ENCODE measurements at regions not wholly inside any gene's neighbourhood (a gene's known extent, or its start where the extent isn't known, plus 50 kb on each side); places are given as distances from the start of the nearest gene placed in this dataset.

DNA sequence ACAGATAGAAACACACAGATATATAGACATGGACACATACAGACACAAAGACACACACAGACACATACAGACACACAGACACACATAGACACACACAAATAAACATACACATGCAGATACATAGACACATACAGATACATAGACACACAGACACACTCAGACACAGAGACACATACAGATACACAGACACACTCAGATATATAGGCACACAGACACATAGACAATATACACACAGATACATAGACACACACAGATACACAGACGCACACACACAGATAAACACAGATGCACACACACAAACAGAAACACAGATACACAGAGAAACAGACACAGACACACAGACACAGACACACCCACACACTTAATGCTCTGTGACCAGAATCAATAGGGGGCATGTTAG, 156.8 kb downstream of the IRX2 start:
- no peaks in the 10 kb centered on the region for H3K27me3 Mint-ChIP-seq (ENCODE audit: unreplicated experiment)
- H3K4me1 Mint-ChIP-seq (ENCODE audit: low read depth, unreplicated experiment): no peaks in the 10 kb centered on the region
- H3K9me3 Mint-ChIP-seq (ENCODE audit: unreplicated experiment): no peaks in the 10 kb centered on the region
- H3K4me3 Mint-ChIP-seq (ENCODE audit: unreplicated experiment): no peak overlapping the region
- TF ChIP-seq, protein P1, sequence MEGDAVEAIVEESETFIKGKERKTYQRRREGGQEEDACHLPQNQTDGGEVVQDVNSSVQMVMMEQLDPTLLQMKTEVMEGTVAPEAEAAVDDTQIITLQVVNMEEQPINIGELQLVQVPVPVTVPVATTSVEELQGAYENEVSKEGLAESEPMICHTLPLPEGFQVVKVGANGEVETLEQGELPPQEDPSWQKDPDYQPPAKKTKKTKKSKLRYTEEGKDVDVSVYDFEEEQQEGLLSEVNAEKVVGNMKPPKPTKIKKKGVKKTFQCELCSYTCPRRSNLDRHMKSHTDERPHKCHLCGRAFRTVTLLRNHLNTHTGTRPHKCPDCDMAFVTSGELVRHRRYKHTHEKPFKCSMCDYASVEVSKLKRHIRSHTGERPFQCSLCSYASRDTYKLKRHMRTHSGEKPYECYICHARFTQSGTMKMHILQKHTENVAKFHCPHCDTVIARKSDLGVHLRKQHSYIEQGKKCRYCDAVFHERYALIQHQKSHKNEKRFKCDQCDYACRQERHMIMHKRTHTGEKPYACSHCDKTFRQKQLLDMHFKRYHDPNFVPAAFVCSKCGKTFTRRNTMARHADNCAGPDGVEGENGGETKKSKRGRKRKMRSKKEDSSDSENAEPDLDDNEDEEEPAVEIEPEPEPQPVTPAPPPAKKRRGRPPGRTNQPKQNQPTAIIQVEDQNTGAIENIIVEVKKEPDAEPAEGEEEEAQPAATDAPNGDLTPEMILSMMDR (IDR thresholded peaks at IDR 0.05; ENCODE audit: partially characterized antibody, unreplicated experiment): no peak
- H3K36me3 Mint-ChIP-seq (ENCODE audit: unreplicated experiment): peaks cover 6% of the 10 kb centered on the region
- no peak overlapping the region for H3K27ac Mint-ChIP-seq (ENCODE audit: unreplicated experiment)
- no peak for DNase-seq

DNA sequence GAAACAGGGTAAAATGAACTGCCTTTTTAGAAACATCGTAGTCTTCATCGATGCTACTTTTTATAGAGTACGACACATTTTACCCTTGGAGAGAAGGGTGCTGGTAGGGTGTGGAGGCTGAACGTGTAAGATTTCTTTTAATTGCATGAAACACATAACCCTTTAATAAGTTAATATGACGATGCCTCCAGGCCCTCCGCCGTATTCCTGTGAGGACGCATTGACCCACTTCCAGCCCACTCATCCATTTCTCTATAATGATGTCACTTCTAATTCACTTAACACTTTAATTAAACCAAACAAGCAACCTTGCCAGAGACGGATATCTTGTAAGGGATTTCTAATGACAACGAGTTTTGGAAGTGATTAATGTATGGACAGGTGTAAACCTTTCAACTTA, 158.7 kb downstream of the IRX2 start:
- TF ChIP-seq, protein P1 (IDR thresholded peaks at IDR 0.05; ENCODE audit: partially characterized antibody, unreplicated experiment): no peak
- H3K27ac Mint-ChIP-seq (ENCODE audit: unreplicated experiment): no peak overlapping the region
- no peaks in the 10 kb centered on the region for H3K9me3 Mint-ChIP-seq (ENCODE audit: unreplicated experiment)
- no peaks in the 10 kb centered on the region for H3K4me1 Mint-ChIP-seq (ENCODE audit: low read depth, unreplicated experiment)
- DNase-seq: no peak
- H3K4me3 Mint-ChIP-seq (ENCODE audit: unreplicated experiment): no peak overlapping the region
- H3K36me3 Mint-ChIP-seq (ENCODE audit: unreplicated experiment): peaks cover 6% of the 10 kb centered on the region
- H3K27me3 Mint-ChIP-seq (ENCODE audit: unreplicated experiment): no peaks in the 10 kb centered on the region

DNA sequence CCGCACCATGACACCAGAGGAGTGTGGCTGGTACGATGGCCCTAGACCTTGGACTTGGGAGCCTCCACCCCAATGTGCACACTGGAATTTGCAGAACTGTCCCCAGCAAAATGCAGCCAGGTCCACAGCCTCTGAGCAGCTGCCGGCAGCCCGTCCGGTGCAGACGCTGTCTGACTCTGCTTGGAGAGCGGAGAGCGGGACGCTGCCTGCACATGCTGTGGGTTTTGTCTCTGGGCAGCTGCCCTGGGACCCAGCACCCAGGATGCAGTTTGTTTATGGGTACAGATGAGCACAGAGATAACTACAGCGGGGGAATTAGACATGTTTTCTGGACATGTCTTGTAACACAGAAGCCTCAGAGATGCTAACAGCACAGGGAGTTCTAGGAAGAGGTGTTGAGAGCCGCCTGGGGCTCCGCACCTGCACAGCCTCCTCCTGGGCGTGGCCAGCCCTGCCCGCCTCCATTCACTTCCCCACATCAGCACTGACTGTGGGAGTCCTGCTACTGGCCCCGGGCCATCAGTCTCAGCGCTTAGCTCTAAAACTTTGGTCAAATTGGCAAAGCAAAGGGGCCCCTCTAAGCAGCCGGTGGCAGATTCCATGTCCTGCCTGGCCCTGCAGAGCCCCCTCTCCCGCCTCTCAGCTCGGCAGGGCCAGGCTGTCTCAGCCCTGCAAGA, 159.6 kb downstream of the IRX2 start:
- TF ChIP-seq, protein P1 (IDR thresholded peaks at IDR 0.05; ENCODE audit: partially characterized antibody, unreplicated experiment): no peak
- peaks cover 6% of the 10 kb centered on the region for H3K36me3 Mint-ChIP-seq (ENCODE audit: unreplicated experiment)
- H3K4me1 Mint-ChIP-seq (ENCODE audit: low read depth, unreplicated experiment): no peaks in the 10 kb centered on the region
- no peaks in the 10 kb centered on the region for H3K27me3 Mint-ChIP-seq (ENCODE audit: unreplicated experiment)
- no peak for DNase-seq
- H3K9me3 Mint-ChIP-seq (ENCODE audit: unreplicated experiment): no peaks in the 10 kb centered on the region
- H3K27ac Mint-ChIP-seq (ENCODE audit: unreplicated experiment): no peak overlapping the region
- no peak overlapping the region for H3K4me3 Mint-ChIP-seq (ENCODE audit: unreplicated experiment)

DNA sequence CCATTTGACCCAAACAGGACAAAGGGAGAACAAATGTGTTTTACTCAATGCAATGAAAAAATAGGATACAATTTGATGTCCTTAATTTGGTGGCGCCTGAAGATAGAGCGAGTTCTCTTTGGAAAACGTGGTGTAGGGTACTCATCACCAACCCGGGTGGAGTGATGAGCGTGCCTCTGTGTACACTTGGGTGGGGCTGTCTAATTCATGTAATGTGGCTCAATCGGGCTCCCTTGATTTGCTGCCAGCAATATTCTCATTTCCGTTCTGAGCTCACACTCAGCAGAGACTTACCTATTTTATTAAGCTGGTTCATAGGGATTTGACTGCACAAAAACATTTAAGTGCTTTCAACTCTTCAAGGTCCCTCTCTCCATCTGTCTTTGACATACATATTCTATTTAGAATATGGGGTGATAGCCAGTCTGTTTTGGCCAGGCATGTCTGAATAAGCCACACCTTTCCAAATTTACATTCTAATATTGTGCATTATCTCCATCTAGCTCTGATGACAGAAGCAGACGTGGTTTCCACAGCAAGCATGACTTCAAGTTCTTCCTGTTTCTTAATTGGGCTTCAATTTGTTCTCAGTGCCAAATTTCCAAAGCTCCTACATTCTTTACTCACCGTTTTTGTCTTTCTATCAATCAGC, 162.5 kb downstream of the IRX2 start:
- Mint-ChIP-seq H3K36me3 (ENCODE audit: unreplicated experiment) (no peaks in the 10 kb centered on the region), H3K4me3 (ENCODE audit: unreplicated experiment) (no peak overlapping the region), H3K27me3 (ENCODE audit: unreplicated experiment) (no peaks in the 10 kb centered on the region), H3K9me3 (ENCODE audit: unreplicated experiment) (no peaks in the 10 kb centered on the region), H3K4me1 (ENCODE audit: low read depth, unreplicated experiment) (no peaks in the 10 kb centered on the region), H3K27ac (ENCODE audit: unreplicated experiment) (no peak overlapping the region)
- TF ChIP-seq, protein P1 (IDR thresholded peaks at IDR 0.05; ENCODE audit: partially characterized antibody, unreplicated experiment): no peak
- DNase-seq: no peak

All from glutamatergic neuron (in vitro differentiated cells).